ENCODE measurements at regions not wholly inside any gene's neighbourhood (a gene's known extent, or its start where the extent isn't known, plus 50 kb on each side); places are given as distances from the start of the nearest gene placed in this dataset.

DNA sequence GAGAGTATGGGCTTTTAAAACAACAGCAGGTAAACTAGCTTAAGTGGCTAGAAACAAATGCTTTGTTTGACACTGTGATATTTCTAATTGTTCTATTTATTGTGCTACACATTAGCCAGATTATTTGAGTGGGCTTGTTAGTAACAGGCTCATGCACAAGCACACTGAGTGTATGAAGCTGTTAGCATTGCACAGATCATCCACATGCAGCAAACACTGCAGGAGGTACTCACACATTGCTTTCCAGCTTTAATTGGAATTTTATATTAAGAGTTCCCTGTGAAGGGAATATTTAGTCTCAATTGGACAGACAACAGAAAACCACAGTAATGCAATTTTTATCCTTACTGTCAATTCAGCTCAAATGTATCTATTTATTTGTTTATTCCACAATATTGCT is 92.9 kb upstream of the ZNF804B start:
- DNase-seq (ENCODE audit: low read depth, low spot score) (no peak), FAIRE-seq (no peak)
- Histone ChIP-seq H3K27ac (ENCODE audit: control insufficient read depth, insufficient read depth, low read length) (no peak overlapping the region), H2AFZ (ENCODE audit: control insufficient read depth, low read length) (no peak overlapping the region), H4K20me1 (ENCODE audit: control insufficient read depth, extremely low read depth, insufficient read depth, low read length) (no peaks in the 10 kb centered on the region), H3K4me2 (ENCODE audit: control insufficient read depth, extremely low read depth, insufficient read depth, low read depth, low read length) (no peak overlapping the region), H3K36me3 (ENCODE audit: control insufficient read depth in 2 of 2, extremely low read depth in 1 of 2, insufficient read depth in 2 of 2, low read length in 2 of 2) (no peaks in the 10 kb centered on the region), H3K4me3 (ENCODE audit: control insufficient read depth in 2 of 3, extremely low read depth in 1 of 3, insufficient read depth in 2 of 3, low read depth in 1 of 3, low read length in 3 of 3) (no peak overlapping the region), H3K9ac (ENCODE audit: control insufficient read depth, extremely low read depth, insufficient read depth, low read length) (no peak overlapping the region), H3K79me2 (ENCODE audit: control insufficient read depth, insufficient read depth, low read length) (no peaks in the 10 kb centered on the region), H3K4me1 (ENCODE audit: control insufficient read depth, extremely low read depth, insufficient read depth, low read length) (peaks cover 4% of the 10 kb centered on the region), H3K9me1 (ENCODE audit: control insufficient read depth, extremely low read depth, insufficient read depth, low read length) (no peaks in the 10 kb centered on the region), H3K9me3 (ENCODE audit: control insufficient read depth, low read depth, low read length) (no peaks in the 10 kb centered on the region), H3K27me3 (ENCODE audit: control insufficient read depth, extremely low read depth, insufficient read depth, low read length) (no peaks in the 10 kb centered on the region)
- TF ChIP-seq, protein P1, sequence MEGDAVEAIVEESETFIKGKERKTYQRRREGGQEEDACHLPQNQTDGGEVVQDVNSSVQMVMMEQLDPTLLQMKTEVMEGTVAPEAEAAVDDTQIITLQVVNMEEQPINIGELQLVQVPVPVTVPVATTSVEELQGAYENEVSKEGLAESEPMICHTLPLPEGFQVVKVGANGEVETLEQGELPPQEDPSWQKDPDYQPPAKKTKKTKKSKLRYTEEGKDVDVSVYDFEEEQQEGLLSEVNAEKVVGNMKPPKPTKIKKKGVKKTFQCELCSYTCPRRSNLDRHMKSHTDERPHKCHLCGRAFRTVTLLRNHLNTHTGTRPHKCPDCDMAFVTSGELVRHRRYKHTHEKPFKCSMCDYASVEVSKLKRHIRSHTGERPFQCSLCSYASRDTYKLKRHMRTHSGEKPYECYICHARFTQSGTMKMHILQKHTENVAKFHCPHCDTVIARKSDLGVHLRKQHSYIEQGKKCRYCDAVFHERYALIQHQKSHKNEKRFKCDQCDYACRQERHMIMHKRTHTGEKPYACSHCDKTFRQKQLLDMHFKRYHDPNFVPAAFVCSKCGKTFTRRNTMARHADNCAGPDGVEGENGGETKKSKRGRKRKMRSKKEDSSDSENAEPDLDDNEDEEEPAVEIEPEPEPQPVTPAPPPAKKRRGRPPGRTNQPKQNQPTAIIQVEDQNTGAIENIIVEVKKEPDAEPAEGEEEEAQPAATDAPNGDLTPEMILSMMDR (optimal IDR thresholded peaks at IDR 0.05 in 1 of 3, IDR thresholded peaks at IDR 0.05 in 1 of 3, conservative IDR thresholded peaks at IDR 0.05 in 1 of 3; ENCODE audit: extremely low read depth in 1 of 3, insufficient read depth in 2 of 3, low read length in 3 of 3) = no peak
- no peak for TF ChIP-seq EZH2 (IDR thresholded peaks at IDR 0.05; ENCODE audit: low read length)
- dilution Hi-C loops (cut with MboI; ENCODE audit: extremely low pct_ligation_motif_present, low sequenced_read_pairs) = no loop called here

DNA sequence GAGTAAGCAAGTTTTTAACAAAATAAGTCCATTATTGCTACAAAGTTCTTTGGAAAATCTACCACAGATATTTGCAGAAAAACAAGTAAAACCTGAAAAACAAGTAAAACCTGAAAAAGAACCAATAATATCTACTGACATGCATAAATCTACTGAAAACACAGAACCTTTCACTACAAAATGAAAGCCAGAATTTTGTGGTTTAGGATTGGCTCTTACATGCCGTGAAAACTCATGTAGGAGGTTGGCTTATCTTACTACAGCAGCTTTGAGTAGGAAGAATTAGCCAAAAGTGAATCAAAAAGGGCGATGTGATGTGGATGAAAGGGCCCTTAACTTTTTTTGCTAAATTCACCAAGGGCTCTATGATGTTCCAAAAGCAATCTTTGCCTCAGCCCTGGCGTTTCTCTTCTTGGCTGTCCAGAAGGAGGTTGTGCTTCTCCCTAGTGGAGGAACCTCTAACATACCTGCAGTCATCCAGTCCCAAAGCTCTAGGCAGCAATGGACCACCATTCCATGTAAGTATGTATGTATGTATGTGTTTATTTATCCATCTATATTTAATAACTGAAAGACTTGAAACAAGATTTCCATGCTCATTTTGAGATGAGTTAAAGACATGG is 93.5 kb upstream of the ZNF804B start:
- TF ChIP-seq, protein P1 (optimal IDR thresholded peaks at IDR 0.05 in 1 of 3, IDR thresholded peaks at IDR 0.05 in 1 of 3, conservative IDR thresholded peaks at IDR 0.05 in 1 of 3; ENCODE audit: extremely low read depth in 1 of 3, insufficient read depth in 2 of 3, low read length in 3 of 3) = no peak
- TF ChIP-seq EZH2 (IDR thresholded peaks at IDR 0.05; ENCODE audit: low read length) = no peak
- DNase-seq (ENCODE audit: low read depth, low spot score) = no peak
- no peak overlapping the region for H3K9ac ChIP-seq (ENCODE audit: control insufficient read depth, extremely low read depth, insufficient read depth, low read length)
- dilution Hi-C loops (cut with MboI; ENCODE audit: extremely low pct_ligation_motif_present, low sequenced_read_pairs) = no loop called here
- H3K36me3 ChIP-seq (ENCODE audit: control insufficient read depth in 2 of 2, extremely low read depth in 1 of 2, insufficient read depth in 2 of 2, low read length in 2 of 2) = no peaks in the 10 kb centered on the region
- no peak overlapping the region for H3K4me2 ChIP-seq (ENCODE audit: control insufficient read depth, extremely low read depth, insufficient read depth, low read depth, low read length)
- no peaks in the 10 kb centered on the region for H3K9me3 ChIP-seq (ENCODE audit: control insufficient read depth, low read depth, low read length)
- no peaks in the 10 kb centered on the region for H4K20me1 ChIP-seq (ENCODE audit: control insufficient read depth, extremely low read depth, insufficient read depth, low read length)
- no peaks in the 10 kb centered on the region for H3K27me3 ChIP-seq (ENCODE audit: control insufficient read depth, extremely low read depth, insufficient read depth, low read length)
- no peak overlapping the region for H3K27ac ChIP-seq (ENCODE audit: control insufficient read depth, insufficient read depth, low read length)
- no peaks in the 10 kb centered on the region for H3K79me2 ChIP-seq (ENCODE audit: control insufficient read depth, insufficient read depth, low read length)
- peaks cover 4% of the 10 kb centered on the region for H3K4me1 ChIP-seq (ENCODE audit: control insufficient read depth, extremely low read depth, insufficient read depth, low read length)
- no peak for FAIRE-seq
- no peak overlapping the region for H3K4me3 ChIP-seq (ENCODE audit: control insufficient read depth in 2 of 3, extremely low read depth in 1 of 3, insufficient read depth in 2 of 3, low read depth in 1 of 3, low read length in 3 of 3)
- H3K9me1 ChIP-seq (ENCODE audit: control insufficient read depth, extremely low read depth, insufficient read depth, low read length) = no peaks in the 10 kb centered on the region
- H2AFZ ChIP-seq (ENCODE audit: control insufficient read depth, low read length) = no peak overlapping the region
